ENCODE measurements at regions not wholly inside any gene's neighbourhood (a gene's known extent, or its start where the extent isn't known, plus 50 kb on each side); places are given as distances from the start of the nearest gene placed in this dataset.

- H3K9me3 Mint-ChIP-seq, result no peaks in the 10 kb centered on the region
- peaks cover 20% of the 10 kb centered on the region for H3K27me3 Mint-ChIP-seq
- ATAC-seq (no peak), DNase-seq (no peak)
- H3K27ac Mint-ChIP-seq, result peak overlapping the region in 1 of 2 donors; percentile 38
- no peaks in the 10 kb centered on the region for H3K4me1 Mint-ChIP-seq
- H3K4me3 Mint-ChIP-seq, result no peak overlapping the region
Observed at GRCh38 chr20:17786221-17786718, 86.5 kb downstream of the BANF2 start.
